ENCODE measurements at regions not wholly inside any gene's neighbourhood (a gene's known extent, or its start where the extent isn't known, plus 50 kb on each side); places are given as distances from the start of the nearest gene placed in this dataset.
"Not testable (repeated sequence)": the region's sequence is repeated elsewhere in the genome, so short reads cannot be mapped to it uniquely, and the experiment has no call there.

- peak overlapping the region; percentile 52; the same call in 1 of the 2 replicates for H3K4me3 ChIP-seq (ENCODE audit: low read length)
Observed at GRCh38 chr10:38356527-38356926, 262.4 kb downstream of the ZNF37A start.

- not testable (repeated sequence) for H3K4me3 ChIP-seq (ENCODE audit: low read length)
Observed at GRCh38 chr10:38362514-38362913, 268.4 kb downstream of the ZNF37A start.

- not testable (repeated sequence) for H3K4me3 ChIP-seq (ENCODE audit: low read length)
Observed at GRCh38 chr10:38364073-38364472, 269.9 kb downstream of the ZNF37A start.

- H3K4me3 ChIP-seq (ENCODE audit: low read length) = not testable (repeated sequence)
Observed at GRCh38 chr10:38365917-38366316, 271.8 kb downstream of the ZNF37A start.

- not testable (repeated sequence) for H3K4me3 ChIP-seq (ENCODE audit: low read length)
Observed at GRCh38 chr10:38383800-38384199, 289.7 kb downstream of the ZNF37A start.

- H3K4me3 ChIP-seq (ENCODE audit: low read length) = not testable (repeated sequence)
Observed at GRCh38 chr10:38386869-38387268, 292.7 kb downstream of the ZNF37A start.

- H3K4me3 ChIP-seq (ENCODE audit: low read length) = not testable (repeated sequence)
Observed at GRCh38 chr10:38390725-38391124, 296.6 kb downstream of the ZNF37A start.

- not testable (repeated sequence) for H3K4me3 ChIP-seq (ENCODE audit: low read length)
Observed at GRCh38 chr10:38395465-38395864, 301.3 kb downstream of the ZNF37A start.

GRCh38 chr10:38396178-38396954, 302.2 kb downstream of the ZNF37A start:
- H3K4me3 ChIP-seq (ENCODE audit: low read length) = not testable (repeated sequence)

GRCh38 chr10:38401565-38401964, 307.4 kb downstream of the ZNF37A start:
- H3K4me3 ChIP-seq (ENCODE audit: low read length) = peak overlapping the region; percentile 94; the same call in 1 of the 2 replicates

- H3K4me3 ChIP-seq (ENCODE audit: low read length) = peak overlapping the region; percentile 94
Observed at GRCh38 chr10:38402442-38403346, 308.6 kb downstream of the ZNF37A start.

- peak overlapping the region; percentile 88 for H3K4me3 ChIP-seq (ENCODE audit: low read length)
Observed at GRCh38 chr10:38403347-38404117, 309.4 kb downstream of the ZNF37A start.

GRCh38 chr10:38423634-38424033, 329.5 kb downstream of the ZNF37A start:
- not testable (repeated sequence) for H3K4me3 ChIP-seq (ENCODE audit: low read length)

- H3K4me3 ChIP-seq (ENCODE audit: low read length) = not testable (repeated sequence)
Observed at GRCh38 chr10:38430242-38430641, 336.1 kb downstream of the ZNF37A start.

- not testable (repeated sequence) for H3K4me3 ChIP-seq (ENCODE audit: low read length)
Observed at GRCh38 chr10:38437359-38437758, 343.2 kb downstream of the ZNF37A start.

GRCh38 chr10:38448614-38449355, 354.6 kb downstream of the ZNF37A start:
- not testable (repeated sequence) for H3K4me3 ChIP-seq (ENCODE audit: low read length)

GRCh38 chr10:38449618-38450017, 355.5 kb downstream of the ZNF37A start:
- not testable (repeated sequence) for H3K4me3 ChIP-seq (ENCODE audit: low read length)

GRCh38 chr10:38450372-38451057, 356.4 kb downstream of the ZNF37A start:
- not testable (repeated sequence) for H3K4me3 ChIP-seq (ENCODE audit: low read length)

- not testable (repeated sequence) for H3K4me3 ChIP-seq (ENCODE audit: low read length)
Observed at GRCh38 chr10:38451306-38451967, 357.3 kb downstream of the ZNF37A start.

All from GM08714 (cell line).